Right lobe of liver (tissue), 6 donors: ENCODE measurements at regions not wholly inside any gene's neighbourhood (a gene's known extent, or its start where the extent isn't known, plus 50 kb on each side); places are given as distances from the start of the nearest gene placed in this dataset.

Experiments
- ATAC-seq, 4 donors: fragments of 200-7000 bp; cut with Tn5 transposase; one replicate each; pipeline ENCODE4 v1.9.1; 2020; ENCODE audit warnings: mild to moderate bottlenecking in 4 of 4, moderate library complexity in 4 of 4
- DNase-seq, 3 donors: peaks; one replicate each; pipeline ENCODE4 v3.0.0-alpha.2; 2020
- H3K27ac ChIP-seq, 3 donors: fragments of 200-600 bp; one replicate each; pipeline ENCODE4 v1.8.0; 2022
- H3K27me3 ChIP-seq, 2 donors: fragments of 200-600 bp; one replicate each; pipeline ENCODE4 v1.8.0; 2022
- H3K36me3 ChIP-seq, 4 donors: fragments of 200-600 bp; sonication (generic) in 1 of 4; one replicate each; pipeline versions ENCODE4 v1.5.1 to v1.8.0; 2017 to 2022; ENCODE audit warnings: control low read depth in 1 of 4
- H3K4me1 ChIP-seq, 4 donors: fragments of 200-600 bp; sonication (generic) in 1 of 4; one replicate each; pipeline versions ENCODE4 v1.5.1 to v1.8.0; 2017 to 2022; ENCODE audit warnings: control low read depth in 1 of 4
- H3K4me3 ChIP-seq, 3 donors: fragments of 200-600 bp; one replicate each; pipeline ENCODE4 v1.8.0; 2022
- H3K9me3 ChIP-seq, 4 donors: fragments of 200-600 bp; sonication (generic) in 1 of 4; one replicate each; pipeline versions ENCODE4 v1.5.1 to v1.8.0; 2017 to 2022; ENCODE audit warnings: control low read depth in 1 of 4
- CTCF ChIP-seq, 4 donors: fragments of 200-600 bp in 3 of 4; fragments of 450-650 bp in 1 of 4; IDR thresholded peaks; one replicate each; pipeline versions ENCODE4 v1.5.1 to v1.8.0; 2016 to 2022; ENCODE audit warnings: antibody characterized with exemption in 4 of 4, mild to moderate bottlenecking in 2 of 4
- POLR2A ChIP-seq: fragments of 450-650 bp; IDR thresholded peaks from one replicate; pipeline ENCODE4 v1.6.1; 2017; ENCODE audit warnings: antibody characterized with exemption, mild to moderate bottlenecking
- WGBS: methylation state at CpG from one replicate; pipeline ENCODE4 v1.1.6; 2018; ENCODE audit warnings: low coverage, low lambda C conversion rate; ENCODE audit not compliant: insufficient coverage; ENCODE audit errors: missing lambda C conversion rate; 5-methylcytosine and 5-hydroxymethylcytosine counted together
- intact Hi-C, 2 donors: fragments of 100-400 bp; cut with DNase I; formaldehyde crosslinking; loops; one replicate each; pipeline versions ENCODE4 v1.11.2 to v1.14.1; 2022
- donor health status: DM: no; HTN: yes; CAD: no.
- donor health status: DM: no; HTN: no; CAD: no.
- donor health status: DM: no; HTN: no; CAD: no.
- donor health status: DM: no; HTN: yes; CAD: no.
- donor health status: DM: no; HTN: yes; CAD: no.

GRCh38 chr1:37250371-37250770 lies 216.1 kb upstream of the GRIK3 start:
- ATAC-seq: no peak
- Histone ChIP-seq H3K9me3 (no peaks in the 10 kb centered on the region), H3K36me3 (no peaks in the 10 kb centered on the region), H3K4me1 (no peaks in the 10 kb centered on the region), H3K4me3 (no peak overlapping the region), H3K27ac (no peak overlapping the region), H3K27me3 (no peaks in the 10 kb centered on the region)
- no peak for TF ChIP-seq CTCF (IDR thresholded peaks at IDR 0.05)
- TF ChIP-seq POLR2A: no peak
- intact Hi-C loops: no loop called here
- 9% methylated on average over 1 of the region's 4 CpGs for WGBS
- DNase-seq: no peak

GRCh38 chr1:37255136-37255795 lies 219.1 kb upstream of the ZC3H12A start:
- H3K36me3 ChIP-seq: no peaks in the 10 kb centered on the region
- H3K9me3 ChIP-seq: no peaks in the 10 kb centered on the region
- WGBS: 30% methylated on average over 18 of the region's 24 CpGs
- no peaks in the 10 kb centered on the region for H3K27me3 ChIP-seq
- H3K4me3 ChIP-seq: no peak overlapping the region
- no peak for ATAC-seq
- intact Hi-C loops: no loop called here
- no peaks in the 10 kb centered on the region for H3K4me1 ChIP-seq
- TF ChIP-seq POLR2A: no peak
- no peak for TF ChIP-seq CTCF (IDR thresholded peaks at IDR 0.05)
- no peak overlapping the region for H3K27ac ChIP-seq
- DNase-seq: no peak

- TF ChIP-seq CTCF (IDR thresholded peaks at IDR 0.05) (no peak), POLR2A (no peak)
- 0% methylated on average over 2 of the region's 5 CpGs for WGBS
- ATAC-seq: no peak
- intact Hi-C loops: no loop called here
- Histone ChIP-seq H3K9me3 (no peaks in the 10 kb centered on the region), H3K4me3 (no peak overlapping the region), H3K27me3 (no peaks in the 10 kb centered on the region), H3K4me1 (no peaks in the 10 kb centered on the region), H3K27ac (no peak overlapping the region), H3K36me3 (no peaks in the 10 kb centered on the region)
- DNase-seq: no peak
Observed at GRCh38 chr1:37255868-37256267, 218.5 kb upstream of the ZC3H12A start.

GRCh38 chr1:37257646-37258045 lies 216.7 kb upstream of the ZC3H12A start:
- Histone ChIP-seq H3K4me1 (no peaks in the 10 kb centered on the region), H3K9me3 (no peaks in the 10 kb centered on the region), H3K27me3 (no peaks in the 10 kb centered on the region), H3K4me3 (no peak overlapping the region), H3K27ac (no peak overlapping the region), H3K36me3 (no peaks in the 10 kb centered on the region)
- DNase-seq: no peak
- intact Hi-C loops: no loop called here
- ATAC-seq: no peak
- TF ChIP-seq POLR2A (no peak), CTCF (IDR thresholded peaks at IDR 0.05) (no peak)

- H3K9me3 ChIP-seq: no peaks in the 10 kb centered on the region
- WGBS: 19% methylated on average over 3 of the region's 6 CpGs
- H3K27ac ChIP-seq: no peak overlapping the region
- no peaks in the 10 kb centered on the region for H3K4me1 ChIP-seq
- ATAC-seq: no peak
- H3K36me3 ChIP-seq: no peaks in the 10 kb centered on the region
- intact Hi-C loops: no loop called here
- no peak for DNase-seq
- H3K27me3 ChIP-seq: no peaks in the 10 kb centered on the region
- TF ChIP-seq POLR2A (no peak), CTCF (IDR thresholded peaks at IDR 0.05) (no peak)
- H3K4me3 ChIP-seq: no peak overlapping the region
Observed at GRCh38 chr1:37258068-37258467, 216.3 kb upstream of the ZC3H12A start.
